IMR-90 (cell line): ENCODE measurements at regions not wholly inside any gene's neighbourhood (a gene's known extent, or its start where the extent isn't known, plus 50 kb on each side); places are given as distances from the start of the nearest gene placed in this dataset.

Source experiments
- ATAC-seq: fragments of 200-7000 bp; cut with Tn5 transposase; 2 replicates; pipeline ENCODE4 v1.9.1; 2020; ENCODE audit warnings: low read depth, mild to moderate bottlenecking, moderate library complexity
- BruUV-seq: library from RNA; stranded (reverse); fragments of 400-500 nt; replicated peaks from 2 replicates; lab custom pipeline; 2021; lab: Mats Ljungman, UMichigan
- CTCF ChIA-PET: fragments of 300-600 bp; formaldehyde crosslinking; extraction: SDS; loops from one replicate; lab custom pipeline; 2021; ENCODE audit warnings: antibody characterized with exemption; lab: Yijun Ruan, JAX
- POLR2A ChIA-PET: fragments of 300-600 bp; sonication (Branson Sonifier 250); formaldehyde crosslinking; loops from one replicate; lab custom pipeline; 2022; ENCODE audit warnings: antibody characterized with exemption; ENCODE audit not compliant: unreplicated experiment; lab: Charles Lee
- DNase-seq: peaks from one replicate; pipeline ENCODE4 v3.0.0; 2013
- H2AFZ ChIP-seq: replicated peaks from 2 replicates; pipeline ENCODE3; 2013; ENCODE audit warnings: low read length, mild to moderate bottlenecking; ENCODE audit not compliant: poor library complexity
- H2AK5ac ChIP-seq: 2 replicates; pipeline ENCODE4 v1.6.1; 2013; ENCODE audit warnings: low read depth, low read length, inconsistent platforms
- H2AK9ac ChIP-seq: replicated peaks from 2 replicates; pipeline ENCODE3; 2013; ENCODE audit warnings: mild to moderate bottlenecking, low read depth, low read length, moderate library complexity; ENCODE audit not compliant: poor library complexity
- H2BK120ac ChIP-seq: 2 replicates; pipeline ENCODE4 v1.6.1; 2013; ENCODE audit warnings: low read depth, low read length, inconsistent platforms
- H2BK15ac ChIP-seq: 3 replicates; pipeline ENCODE4 v1.6.1; 2013; ENCODE audit warnings: low read depth, low read length, inconsistent platforms
- H2BK20ac ChIP-seq: 2 replicates; pipeline ENCODE4 v1.6.1; 2013; ENCODE audit warnings: low read depth, mild to moderate bottlenecking, inconsistent platforms, low read length, moderate library complexity
- H2BK5ac ChIP-seq: 2 replicates; pipeline ENCODE4 v1.6.1; 2013; ENCODE audit warnings: mild to moderate bottlenecking, low read depth, low read length, inconsistent platforms; ENCODE audit not compliant: poor library complexity, severe bottlenecking
- H3K14ac ChIP-seq: replicated peaks from 2 replicates; pipeline ENCODE4 v1.6.1; 2013; ENCODE audit warnings: low read depth, low read length, inconsistent platforms
- H3K18ac ChIP-seq: 2 replicates; pipeline ENCODE4 v1.6.1; 2013; ENCODE audit warnings: low read depth, low read length, control low read depth
- H3K23ac ChIP-seq: 2 replicates; pipeline ENCODE4 v1.6.1; 2013; ENCODE audit warnings: low read depth, low read length, inconsistent platforms
- H3K27ac ChIP-seq: 2 replicates; pipeline ENCODE4 v1.5.1; 2013; ENCODE audit warnings: mild to moderate bottlenecking, control low read depth, low read length; ENCODE audit not compliant: insufficient read depth
- H3K27me3 ChIP-seq: 2 replicates; pipeline ENCODE4 v1.6.1; 2013; ENCODE audit warnings: low read length; ENCODE audit not compliant: control insufficient read depth, insufficient read depth
- H3K36me3 ChIP-seq: 2 replicates; pipeline ENCODE4 v1.6.1; 2013; ENCODE audit warnings: low read length, mixed read lengths; ENCODE audit not compliant: control insufficient read depth, insufficient read depth
- H3K4ac ChIP-seq: 2 replicates; pipeline ENCODE4 v1.6.1; 2013; ENCODE audit warnings: low read depth, low read length, inconsistent platforms
- H3K4me1 ChIP-seq: 2 replicates; pipeline ENCODE4 v1.6.1; 2013; ENCODE audit warnings: low read length, mixed read lengths; ENCODE audit not compliant: control insufficient read depth, insufficient read depth
- H3K4me2 ChIP-seq: 2 replicates; pipeline ENCODE4 v1.6.1; 2013; ENCODE audit warnings: low read depth, mild to moderate bottlenecking, control low read depth, low read length, moderate library complexity
- H3K4me3 ChIP-seq: 2 replicates; pipeline ENCODE4 v1.5.1; 2013; ENCODE audit warnings: low read depth, mild to moderate bottlenecking, control low read depth, low read length, moderate library complexity; ENCODE audit not compliant: insufficient read depth
- H3K56ac ChIP-seq: 2 replicates; pipeline ENCODE4 v1.6.1; 2013; ENCODE audit warnings: low read length, inconsistent platforms; ENCODE audit not compliant: insufficient read depth; ENCODE audit errors: extremely low read depth
- H3K79me1 ChIP-seq, 2 experiments: 2 replicates each; pipeline ENCODE4 v1.6.1; 2013; ENCODE audit warnings: low read length in 2 of 2, inconsistent platforms in 1 of 2, low read depth in 1 of 2
- H3K9ac ChIP-seq: 2 replicates; pipeline ENCODE4 v1.6.1; 2013; ENCODE audit warnings: low read depth, low read length, control low read depth
- H3K9me1 ChIP-seq: 2 replicates; pipeline ENCODE4 v1.6.1; 2013; ENCODE audit warnings: low read length, inconsistent platforms; ENCODE audit not compliant: insufficient read depth
- H3K9me3 ChIP-seq: 2 replicates; pipeline ENCODE4 v1.6.1; 2013; ENCODE audit warnings: low read length; ENCODE audit not compliant: control insufficient read depth, insufficient read depth
- H4K20me1 ChIP-seq: 2 replicates; pipeline ENCODE4 v1.6.1; 2013; ENCODE audit warnings: low read length, inconsistent platforms; ENCODE audit not compliant: insufficient read depth
- H4K5ac ChIP-seq: 2 replicates; pipeline ENCODE4 v1.6.1; 2013; ENCODE audit warnings: mild to moderate bottlenecking, low read depth, low read length, control low read depth
- H4K8ac ChIP-seq, 2 experiments: 2 replicates each; pipeline ENCODE4 v1.6.1; 2013; ENCODE audit warnings: low read depth in 2 of 2, low read length in 2 of 2, control low read depth in 1 of 2, inconsistent platforms in 1 of 2
- H4K91ac ChIP-seq: 2 replicates; pipeline ENCODE4 v1.6.1; 2013; ENCODE audit warnings: low read depth, low read length, inconsistent platforms; ENCODE audit not compliant: insufficient read depth
- BHLHE40 ChIP-seq: fragments of 150-350 bp; IDR thresholded peaks from 2 replicates; pipeline ENCODE4 v1.6.1; 2016; ENCODE audit warnings: mild to moderate bottlenecking, low read depth, low read length
- MAFK ChIP-seq: IDR thresholded peaks from 2 replicates; pipeline ENCODE4 v1.6.1; 2012; ENCODE audit warnings: low read depth, low read length, improper control_type of control experiment
- WGBS, 2 experiments: methylation state at CpG; one replicate each; pipeline versions ENCODE4 v1.1.5 to v1.1.7; 2013; ENCODE audit warnings: missing lambda C conversion rate in 2 of 2; ENCODE audit not compliant: insufficient read length in 1 of 2; ENCODE audit errors: extremely low coverage in 2 of 2; 5-methylcytosine and 5-hydroxymethylcytosine counted together
- dilution Hi-C: fragments of 300-500 bp; cut with HindIII; formaldehyde crosslinking; loops from one replicate; pipeline ENCODE4 v1.14.3; 2018; ENCODE audit warnings: low sequenced_read_pairs; ENCODE audit not compliant: unreplicated experiment
- in situ Hi-C: fragments of 300-500 bp; cut with MboI; formaldehyde crosslinking; loops from 3 replicates; pipeline ENCODE4 v1.14.3; 2019; ENCODE audit warnings: low sequenced_read_pairs, inconsistent platforms, mixed read lengths
- intact Hi-C: fragments of 100-400 bp; cut with micrococcal nuclease; formaldehyde crosslinking; loops from 2 replicates; pipeline ENCODE4 v1.10.0; 2022
- TF ChIP-seq, protein P1 (sequence below): fragments of 150-350 bp; IDR thresholded peaks from 2 replicates; pipeline ENCODE4 v1.6.1; 2016; ENCODE audit warnings: low read depth, mild to moderate bottlenecking, low read length, moderate library complexity, borderline replicate concordance

DNA sequence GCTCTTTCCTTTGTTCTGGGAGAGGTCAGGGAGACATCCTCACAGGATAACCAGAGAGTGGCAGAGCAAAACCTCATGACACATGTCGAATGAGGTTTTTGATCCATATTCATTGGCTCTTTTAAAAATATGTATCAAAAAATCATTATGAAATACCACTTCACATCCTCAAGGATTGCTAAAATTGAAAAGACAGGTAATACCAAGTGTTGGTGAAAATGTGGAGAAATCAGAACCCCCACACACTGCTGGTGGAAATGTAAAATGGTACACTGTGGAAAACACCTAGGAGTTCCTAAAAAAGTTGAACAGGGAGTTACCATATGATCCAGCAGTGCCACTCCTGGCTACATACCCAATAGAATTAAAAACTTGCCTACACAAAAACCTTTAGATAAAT, 107.8 kb upstream of the ARID2 start:
- no peak overlapping the region for H3K56ac ChIP-seq
- no peak overlapping the region for H2AK5ac ChIP-seq
- H3K4me3 ChIP-seq = no peak overlapping the region
- H3K4me2 ChIP-seq = no peak overlapping the region
- no peak overlapping the region for H2BK20ac ChIP-seq
- H4K91ac ChIP-seq = no peak overlapping the region
- H2AFZ ChIP-seq = no peak overlapping the region
- intact Hi-C loops (no loop called here), dilution Hi-C loops (no loop called here), in situ Hi-C loops (no loop called here)
- no peaks in the 10 kb centered on the region for H3K79me1 ChIP-seq
- H3K4me1 ChIP-seq = no peaks in the 10 kb centered on the region
- no peak overlapping the region for H3K4ac ChIP-seq
- no peak overlapping the region for H2AK9ac ChIP-seq
- no TSS peak for BruUV-seq
- H3K14ac ChIP-seq = no peak overlapping the region
- ATAC-seq (no peak), DNase-seq (no peak)
- no peaks in the 10 kb centered on the region for H3K9me1 ChIP-seq
- ChIA-PET CTCF (no interaction called here), POLR2A (no interaction called here)
- H4K20me1 ChIP-seq = no peaks in the 10 kb centered on the region
- peaks cover 2% of the 10 kb centered on the region; the same call in 1 of the 2 replicates for H3K27me3 ChIP-seq
- 0 out of 2 replicates have a peak, but pooled peaks cover 2% of the 10 kb centered on the region for H3K9me3 ChIP-seq
- no peak overlapping the region for H2BK15ac ChIP-seq
- no peak overlapping the region for H2BK5ac ChIP-seq
- no peak overlapping the region for H4K8ac ChIP-seq
- no peak overlapping the region for H3K23ac ChIP-seq
- WGBS, 2 experiments = no CpG with 5 or more reads among the region's 1 CpG
- H2BK120ac ChIP-seq = no peak overlapping the region
- TF ChIP-seq, protein P1, sequence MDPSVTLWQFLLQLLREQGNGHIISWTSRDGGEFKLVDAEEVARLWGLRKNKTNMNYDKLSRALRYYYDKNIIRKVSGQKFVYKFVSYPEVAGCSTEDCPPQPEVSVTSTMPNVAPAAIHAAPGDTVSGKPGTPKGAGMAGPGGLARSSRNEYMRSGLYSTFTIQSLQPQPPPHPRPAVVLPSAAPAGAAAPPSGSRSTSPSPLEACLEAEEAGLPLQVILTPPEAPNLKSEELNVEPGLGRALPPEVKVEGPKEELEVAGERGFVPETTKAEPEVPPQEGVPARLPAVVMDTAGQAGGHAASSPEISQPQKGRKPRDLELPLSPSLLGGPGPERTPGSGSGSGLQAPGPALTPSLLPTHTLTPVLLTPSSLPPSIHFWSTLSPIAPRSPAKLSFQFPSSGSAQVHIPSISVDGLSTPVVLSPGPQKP = no peak
- TF ChIP-seq BHLHE40 (no peak), MAFK (no peak)
- no peaks in the 10 kb centered on the region for H3K36me3 ChIP-seq
- no peak overlapping the region for H3K27ac ChIP-seq
- no peak overlapping the region for H3K18ac ChIP-seq
- H4K5ac ChIP-seq = no peak overlapping the region
- no peak overlapping the region for H3K9ac ChIP-seq
